GM21576 (cell line): ENCODE measurements at regions not wholly inside any gene's neighbourhood (a gene's known extent, or its start where the extent isn't known, plus 50 kb on each side); places are given as distances from the start of the nearest gene placed in this dataset.

ENCODE experiments used
- ATAC-seq: cut with Tn5 transposase; IDR thresholded peaks from one replicate; pipeline ENCODE4 v1.9.1; 2021; ENCODE audit warnings: mild to moderate bottlenecking, moderate library complexity; ENCODE audit not compliant: unreplicated experiment

DNA sequence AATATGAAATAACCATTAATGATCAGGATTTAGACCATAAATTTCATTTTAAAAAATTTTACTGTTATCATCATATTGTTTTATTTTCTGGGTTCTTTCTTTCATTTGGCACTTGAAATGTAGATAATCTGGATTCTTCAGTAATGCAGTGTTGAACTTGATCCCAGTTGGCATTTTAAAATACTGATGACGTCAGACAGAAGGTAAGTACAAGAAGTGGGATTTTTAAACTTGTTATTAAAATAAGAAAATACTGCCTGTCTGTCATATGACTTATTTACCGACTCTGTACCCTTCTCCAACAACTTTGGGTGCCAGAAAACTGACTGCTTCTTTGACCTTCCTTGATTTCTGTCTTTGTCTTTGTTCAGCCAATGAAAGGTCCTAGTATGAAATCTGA lies 415.1 kb upstream of the NEGR1 start:
- ATAC-seq = no peak

DNA sequence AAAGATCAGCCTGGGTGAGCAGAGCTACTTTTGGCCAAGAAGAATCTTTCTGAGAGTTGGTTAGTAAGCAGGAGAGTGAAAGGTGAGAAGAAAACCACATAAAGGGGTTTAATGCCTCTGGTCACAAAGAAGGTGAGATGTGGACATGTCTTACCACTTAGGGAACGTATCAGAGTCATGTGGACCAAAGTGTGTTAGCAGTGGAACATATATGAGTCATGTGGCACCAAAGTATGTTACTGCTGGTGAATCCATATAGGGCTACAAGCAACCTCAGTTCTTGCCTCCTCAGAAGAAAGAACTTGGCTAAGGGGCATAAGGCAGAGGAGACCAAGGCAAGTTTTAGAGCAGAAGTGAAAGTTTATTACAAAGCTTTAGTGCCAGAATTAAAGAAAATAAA lies 411.6 kb upstream of the NEGR1 start:
- ATAC-seq = no peak

DNA sequence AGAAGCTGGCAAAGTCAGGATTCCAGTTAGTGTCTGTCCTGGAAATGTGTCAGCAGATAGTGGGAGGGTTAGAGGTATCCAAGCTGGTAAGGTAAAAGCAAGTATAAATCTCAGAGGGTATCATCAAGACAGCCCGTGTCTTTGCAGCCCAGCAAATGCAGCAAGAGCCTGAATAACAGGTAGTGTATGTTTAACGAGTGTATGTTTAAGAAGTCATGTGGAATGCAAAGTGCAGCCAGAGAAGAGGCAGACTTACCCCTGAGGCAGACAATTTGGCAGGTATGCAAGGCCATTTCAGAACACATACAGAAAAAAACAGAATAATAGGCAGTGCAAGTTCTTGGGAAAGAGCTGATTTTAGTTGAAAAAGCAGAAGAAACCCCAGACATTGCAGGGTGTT lies 411.0 kb upstream of the NEGR1 start:
- no peak for ATAC-seq

DNA sequence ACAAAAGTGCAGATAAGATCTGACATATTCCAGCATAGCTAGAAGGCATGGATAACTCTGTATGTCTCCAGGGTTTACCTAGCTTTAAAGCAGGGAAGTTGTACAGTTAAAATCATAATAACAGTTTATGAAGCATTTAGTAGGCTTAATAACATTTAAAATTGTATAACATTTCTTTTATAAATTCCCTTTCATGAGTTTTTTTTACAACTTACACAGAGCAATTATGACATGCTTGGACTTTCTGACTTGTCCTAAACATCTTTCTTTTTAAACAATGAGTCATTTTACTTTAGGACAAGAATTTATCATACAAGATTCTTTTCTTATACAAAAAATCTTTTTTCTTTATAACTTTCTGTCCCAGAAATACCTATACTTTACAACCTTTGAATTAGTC lies 408.5 kb upstream of the NEGR1 start:
- no peak for ATAC-seq

DNA sequence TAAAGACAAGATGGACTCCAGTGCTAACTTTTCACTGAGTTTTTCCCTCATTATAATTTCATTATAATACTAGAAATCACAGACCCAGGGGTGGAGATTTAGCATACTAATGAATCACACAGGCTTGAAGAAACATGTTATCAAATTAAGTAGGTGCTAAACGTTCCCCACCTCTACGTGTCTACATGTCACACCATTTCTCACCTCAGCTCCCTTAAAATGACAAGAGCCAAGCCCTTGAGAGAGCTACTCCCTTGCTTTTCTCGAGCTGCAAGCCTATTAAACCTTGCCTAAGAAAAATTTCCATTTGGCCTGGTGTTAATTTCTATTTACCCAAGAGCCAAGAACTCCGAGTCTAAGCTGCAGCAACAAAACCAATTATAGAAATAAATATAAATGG lies 396.3 kb upstream of the NEGR1 start:
- ATAC-seq = no peak

DNA sequence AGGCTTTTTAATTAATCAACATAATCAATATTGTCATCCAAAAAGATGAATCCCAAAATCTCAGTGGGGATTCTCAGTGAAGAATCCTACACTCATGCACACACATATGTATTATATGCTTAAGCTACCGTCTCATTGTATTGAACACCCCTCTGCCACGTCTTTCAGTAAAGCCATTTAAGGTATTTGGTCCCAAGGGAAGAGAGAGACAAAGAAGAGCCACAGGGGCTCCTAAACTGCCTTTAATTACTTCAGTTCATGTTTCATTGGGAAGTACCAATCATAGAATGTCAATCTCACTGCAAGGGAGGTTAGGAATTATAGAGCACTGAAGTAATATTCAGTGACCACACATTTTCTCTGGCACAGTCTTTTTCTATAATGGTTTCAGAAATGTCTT lies 388.6 kb upstream of the NEGR1 start:
- no peak for ATAC-seq

DNA sequence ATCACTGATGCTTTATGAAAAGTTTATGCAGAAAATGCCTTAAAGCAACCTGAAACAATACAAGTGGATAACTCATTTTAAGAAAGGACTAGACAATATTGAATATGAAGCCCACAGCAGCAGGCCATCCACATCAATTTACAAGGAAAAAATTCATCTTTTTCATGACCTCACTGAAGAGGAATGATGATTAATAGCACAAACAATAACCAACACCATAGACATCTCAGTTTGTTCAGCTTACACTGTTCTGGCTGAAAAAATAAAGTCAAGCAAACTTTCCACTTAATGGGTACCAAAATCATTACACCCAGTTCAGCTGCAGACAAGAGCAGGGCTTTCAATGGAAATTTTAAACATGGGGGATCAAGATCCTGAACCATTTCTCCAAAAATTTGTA lies 380.6 kb upstream of the NEGR1 start:
- no peak for ATAC-seq

DNA sequence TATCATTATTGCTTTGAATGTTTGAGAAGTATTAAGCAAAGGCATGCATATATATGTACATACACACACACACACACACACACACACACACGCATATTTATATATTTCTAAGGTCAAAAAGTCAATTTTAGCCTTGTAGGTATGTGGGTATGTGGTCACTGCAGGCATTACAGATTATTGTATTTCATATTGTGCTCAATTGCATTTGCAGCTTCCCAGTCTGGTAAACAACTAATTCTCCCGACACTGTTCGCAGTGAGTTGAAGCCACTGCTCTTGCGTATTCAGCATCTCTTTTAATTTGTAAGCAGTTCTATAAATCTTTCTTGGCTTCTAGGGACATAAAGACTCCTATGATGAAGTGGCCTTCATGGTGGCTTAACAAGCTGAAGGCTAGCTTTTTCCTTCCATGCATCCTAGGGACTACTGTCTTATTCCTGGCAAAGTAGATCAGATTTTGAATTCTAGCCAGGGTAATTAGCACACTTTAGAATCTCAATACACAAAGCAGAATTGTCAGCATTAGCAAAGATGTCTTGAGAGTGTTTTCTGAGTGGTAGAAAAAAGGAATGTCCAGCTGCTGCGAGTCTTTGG lies 368.6 kb upstream of the NEGR1 start:
- no peak for ATAC-seq

DNA sequence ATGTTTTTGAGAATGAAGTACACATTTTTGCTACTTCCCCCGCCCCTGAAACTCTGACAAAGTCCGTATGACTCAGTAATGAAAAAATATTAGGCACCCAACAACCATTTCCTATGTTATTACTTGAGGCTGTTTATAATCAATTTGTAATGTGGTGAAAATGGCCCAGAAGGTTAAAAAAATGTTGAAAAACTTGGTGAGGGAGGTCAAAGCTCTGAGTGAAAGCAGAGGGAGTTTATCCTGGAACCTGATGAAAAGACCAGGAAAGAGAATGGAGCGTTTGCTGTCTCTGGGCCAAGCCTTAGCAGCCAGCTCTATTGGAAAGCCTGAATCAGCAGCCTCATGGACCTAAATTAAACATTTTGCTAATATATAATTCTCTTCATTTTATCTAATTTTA lies 367.7 kb upstream of the NEGR1 start:
- ATAC-seq = no peak

DNA sequence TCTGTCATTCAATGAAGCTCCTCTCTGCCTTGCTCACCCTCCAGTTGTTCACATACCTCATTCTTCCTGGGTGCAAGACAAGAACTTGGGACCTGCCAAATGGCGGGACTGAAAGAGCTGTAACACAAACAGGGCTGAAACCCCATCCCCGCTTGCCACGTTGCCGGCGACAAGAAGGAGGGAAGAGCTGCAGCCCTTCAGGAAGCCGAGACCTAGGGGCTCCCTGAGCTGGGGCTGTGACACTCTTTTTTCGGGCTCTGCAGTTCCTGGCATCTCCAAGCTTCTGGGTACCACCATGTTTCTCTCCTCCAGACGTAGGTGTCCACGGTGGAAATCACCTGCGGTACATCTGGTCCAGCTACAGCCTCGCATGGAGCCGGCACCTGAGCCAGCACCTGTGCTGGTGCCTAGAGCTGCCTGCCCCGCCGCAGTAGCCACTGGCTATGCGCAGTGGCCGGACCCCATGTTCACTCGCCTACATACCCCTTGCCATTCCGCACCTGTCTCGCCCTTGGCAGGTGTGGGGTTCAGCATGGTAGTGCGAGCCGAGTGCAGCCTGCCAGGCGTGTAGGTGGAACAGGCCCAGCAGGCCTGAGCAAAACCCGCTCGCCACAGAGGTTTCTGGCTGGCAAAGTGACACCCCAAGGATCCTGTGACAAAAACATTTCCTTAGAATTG lies 367.0 kb upstream of the NEGR1 start:
- no peak for ATAC-seq

DNA sequence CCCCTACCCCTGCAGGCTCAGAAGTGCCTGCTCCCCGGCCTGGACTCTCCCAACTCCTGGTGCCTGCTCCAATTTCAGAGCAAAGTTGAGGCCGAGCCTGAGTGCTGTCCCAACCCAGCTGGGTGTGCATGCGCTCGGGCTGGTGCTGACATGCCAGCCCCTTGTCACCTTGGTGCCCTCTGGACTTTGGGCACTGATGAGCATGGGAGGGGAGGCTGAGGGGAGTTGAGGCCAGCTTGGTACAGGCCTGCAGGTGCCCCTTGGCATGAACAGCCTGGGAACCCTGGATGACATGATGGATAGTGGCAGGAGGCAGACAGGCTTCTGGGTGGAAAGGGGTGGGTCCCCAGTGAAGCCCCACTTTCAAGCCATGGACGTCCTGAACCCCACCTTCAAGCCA lies 366.1 kb upstream of the NEGR1 start:
- no peak for ATAC-seq

DNA sequence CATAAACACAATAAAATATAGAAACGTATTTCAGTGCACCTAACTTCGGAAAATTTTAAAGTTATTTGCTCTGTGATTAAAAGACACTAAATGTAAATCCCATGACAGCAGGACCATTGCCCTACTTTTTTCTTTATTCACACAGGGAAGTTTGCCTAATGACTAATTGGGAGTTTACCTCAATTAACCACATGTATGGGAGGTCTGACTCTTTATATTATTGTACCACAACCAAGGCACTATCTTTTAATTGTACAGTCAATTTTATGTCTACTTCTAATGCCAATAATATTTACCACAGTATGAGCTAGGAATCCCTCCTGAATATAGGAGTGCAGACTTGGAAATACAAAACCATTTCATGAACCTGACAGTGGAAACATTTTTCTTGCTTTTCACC lies 360.8 kb upstream of the NEGR1 start:
- ATAC-seq = no peak

DNA sequence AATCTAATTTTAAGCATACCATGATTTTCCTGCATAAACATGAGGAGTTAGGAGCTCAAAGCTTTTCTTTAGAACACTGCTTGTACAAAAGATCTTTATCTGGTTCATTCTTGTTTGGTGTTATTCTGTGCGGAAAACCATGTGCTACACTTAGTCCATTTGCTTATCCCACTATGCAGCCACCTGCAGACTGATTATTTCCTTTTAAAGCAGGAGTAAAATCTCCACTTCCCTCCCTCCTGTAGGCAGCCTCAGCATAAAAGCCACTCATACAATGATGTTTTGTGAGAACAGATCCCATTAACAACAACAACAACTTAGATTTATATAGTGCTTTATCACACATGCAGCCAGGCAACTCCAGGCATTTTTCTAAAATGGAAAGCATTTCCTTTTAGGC lies 355.3 kb upstream of the NEGR1 start:
- no peak for ATAC-seq

DNA sequence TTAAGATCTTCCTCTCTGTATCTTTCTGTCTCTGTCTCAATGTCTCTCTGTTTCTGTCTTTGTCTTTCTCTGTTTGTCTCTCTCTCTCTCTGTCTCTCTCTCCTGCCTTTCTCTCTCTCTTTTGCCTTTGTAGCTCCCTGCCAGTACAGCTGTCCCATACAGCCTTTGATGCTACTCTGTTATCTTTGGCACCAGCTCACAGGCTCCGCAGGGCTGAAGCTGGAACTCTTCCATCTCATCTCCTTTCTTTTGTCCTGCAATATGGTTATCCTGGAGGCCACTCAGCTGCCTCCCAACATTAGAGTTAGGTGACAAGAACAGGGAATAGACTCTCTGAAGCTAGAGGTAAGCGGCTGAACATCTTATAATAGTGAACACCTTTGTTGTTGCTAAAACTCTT lies 354.3 kb upstream of the NEGR1 start:
- no peak for ATAC-seq

DNA sequence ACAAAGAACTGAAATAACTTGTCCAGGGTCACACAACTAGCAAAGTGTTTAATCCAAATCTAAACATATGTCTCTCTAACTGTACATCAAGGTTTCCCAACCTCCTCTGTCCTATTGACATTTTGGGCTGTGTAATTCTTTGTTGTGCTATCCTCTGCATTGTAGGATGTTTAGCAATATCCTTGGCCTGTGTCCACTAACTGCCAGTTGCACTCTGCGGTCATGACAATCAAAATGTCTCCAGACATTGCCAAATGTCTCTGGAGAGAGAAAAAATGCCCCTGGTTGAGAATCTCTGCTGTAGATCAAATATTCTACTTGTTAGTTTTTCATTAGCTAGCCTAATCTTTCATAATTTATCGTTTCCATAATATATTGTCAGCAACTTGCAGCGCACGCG lies 353.4 kb upstream of the NEGR1 start:
- no peak for ATAC-seq

DNA sequence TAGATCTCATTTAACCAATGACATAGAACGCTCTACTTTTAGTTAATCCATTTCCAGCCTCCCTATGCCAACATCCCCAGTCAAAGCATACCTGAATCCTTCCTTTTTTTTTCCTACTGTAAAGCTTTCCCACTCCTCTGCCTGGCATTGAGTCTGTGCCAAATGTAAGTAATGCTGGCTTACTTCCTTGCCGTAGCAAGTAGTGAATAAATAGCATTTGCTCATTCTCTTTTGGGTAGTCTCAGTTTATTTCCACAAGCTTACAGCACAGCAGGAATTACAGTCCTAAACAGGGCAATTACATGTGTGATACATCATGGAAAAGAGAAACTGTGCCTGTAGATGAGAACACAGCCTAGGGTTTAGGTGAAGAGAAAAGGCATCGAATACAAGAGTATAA lies 352.6 kb upstream of the NEGR1 start:
- ATAC-seq = no peak

DNA sequence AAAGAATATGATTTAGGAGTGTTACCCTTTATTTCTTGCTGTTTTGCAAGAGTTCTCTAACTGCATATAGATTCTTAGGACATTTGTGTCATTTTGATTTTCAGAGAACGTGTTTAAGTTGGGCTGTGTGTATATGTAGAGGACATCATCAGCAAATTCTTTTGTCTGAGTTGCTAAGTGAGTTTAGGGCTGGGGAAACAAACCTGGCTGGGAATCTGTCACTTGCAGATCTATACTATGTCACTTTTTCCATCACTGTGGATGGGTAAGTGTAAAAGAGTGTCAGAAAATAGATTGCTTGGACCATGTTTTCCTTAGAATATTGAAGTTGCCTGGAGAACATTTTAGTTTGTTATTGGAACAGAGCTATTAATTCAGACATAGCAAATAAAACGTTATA lies 349.1 kb upstream of the NEGR1 start:
- ATAC-seq = no peak

DNA sequence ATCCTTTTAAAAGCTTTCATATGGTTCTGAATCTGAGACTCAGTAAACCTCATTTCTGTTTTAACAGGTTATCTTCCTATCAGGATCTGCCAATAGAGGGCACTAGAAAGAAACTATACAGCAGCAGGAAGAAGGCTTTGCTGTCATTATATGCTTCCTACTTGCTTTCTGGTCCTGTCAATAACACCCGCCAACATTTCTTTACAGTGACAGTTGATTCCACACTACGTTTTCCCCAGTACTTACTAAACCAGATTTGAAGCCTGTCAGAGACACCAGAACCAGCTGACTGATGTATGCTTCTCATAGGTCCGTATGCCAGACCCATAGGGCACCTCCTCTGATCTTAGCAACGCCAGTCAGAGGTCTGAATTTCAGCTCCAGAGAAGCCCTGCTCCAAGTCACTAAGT lies 341.0 kb upstream of the NEGR1 start:
- peak; percentile 84 for ATAC-seq

DNA sequence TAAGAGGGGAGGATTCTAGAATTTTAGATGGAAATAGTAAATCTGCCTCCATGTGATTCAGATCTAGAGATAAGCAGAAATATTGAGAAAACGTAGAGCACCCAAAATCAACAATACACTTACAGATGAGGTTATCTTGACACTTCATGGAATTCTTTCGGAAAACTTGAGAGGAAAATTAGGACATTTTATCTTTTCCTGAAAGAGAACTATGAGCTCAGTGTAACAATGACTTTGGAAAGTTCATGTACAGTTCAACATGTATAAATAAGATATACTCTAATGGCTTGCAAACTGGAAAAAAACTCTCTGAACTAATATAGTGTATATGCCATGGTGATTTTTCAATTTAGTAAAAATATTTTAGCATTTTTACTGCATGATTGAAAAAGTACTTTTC lies 338.1 kb upstream of the NEGR1 start:
- ATAC-seq = no peak

DNA sequence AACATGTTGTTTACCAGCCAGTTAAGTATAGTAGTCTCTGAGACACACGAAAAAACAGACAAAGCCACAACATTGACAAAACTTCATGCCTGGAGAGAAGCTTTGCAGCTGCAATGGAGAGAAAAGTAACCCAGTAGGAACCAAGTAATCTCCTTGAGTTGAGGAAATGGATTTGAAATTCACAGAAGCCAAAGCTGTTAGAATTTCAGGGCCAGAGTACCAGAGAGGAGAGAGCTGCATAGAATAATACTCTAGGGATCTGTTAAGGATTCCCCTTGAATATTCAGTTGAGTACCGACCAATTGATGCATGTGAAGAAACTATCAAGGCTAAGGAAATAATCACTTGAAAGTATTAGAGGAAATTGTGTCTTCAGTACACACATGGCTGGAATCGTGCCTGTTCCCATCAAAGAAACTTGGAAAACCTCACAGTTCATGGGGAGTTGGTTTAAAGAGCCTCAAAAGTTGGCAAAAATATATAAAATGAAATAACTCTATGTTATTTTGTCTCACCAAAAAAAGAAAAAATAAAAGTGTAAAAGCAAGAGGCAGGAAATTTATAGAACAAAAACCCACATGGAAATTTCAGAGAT lies 324.0 kb upstream of the NEGR1 start:
- ATAC-seq = no peak

DNA sequence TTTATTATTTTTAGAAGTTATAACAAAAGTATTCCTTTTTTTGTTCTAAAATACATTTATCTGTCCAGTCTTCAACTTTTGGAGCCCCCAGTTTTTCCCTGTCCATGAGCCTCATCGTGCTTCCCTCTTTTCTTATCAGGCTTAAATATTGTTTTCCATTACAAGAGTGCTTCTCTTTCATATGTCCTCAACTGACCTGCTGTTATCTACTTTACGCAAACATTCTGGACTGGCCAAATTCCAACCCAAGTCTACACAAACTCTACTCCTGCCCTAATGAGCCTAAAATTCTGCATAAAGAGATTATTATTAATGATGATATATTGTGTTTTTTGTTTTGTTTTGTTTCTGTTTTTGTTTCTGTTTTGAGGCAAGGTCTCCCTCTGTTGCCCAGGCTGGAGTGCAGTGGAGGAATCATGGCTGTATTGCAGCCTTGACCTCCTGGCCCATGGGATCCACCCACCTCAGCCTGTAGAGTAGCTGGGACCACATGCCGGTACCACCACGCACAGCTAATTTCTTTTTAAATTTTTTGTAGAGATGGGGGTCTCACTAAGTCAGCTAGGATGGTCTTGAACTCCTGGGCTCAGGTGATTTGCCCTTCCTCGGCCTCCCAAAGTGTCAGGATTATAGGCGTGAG lies 318.8 kb upstream of the NEGR1 start:
- ATAC-seq = no peak

DNA sequence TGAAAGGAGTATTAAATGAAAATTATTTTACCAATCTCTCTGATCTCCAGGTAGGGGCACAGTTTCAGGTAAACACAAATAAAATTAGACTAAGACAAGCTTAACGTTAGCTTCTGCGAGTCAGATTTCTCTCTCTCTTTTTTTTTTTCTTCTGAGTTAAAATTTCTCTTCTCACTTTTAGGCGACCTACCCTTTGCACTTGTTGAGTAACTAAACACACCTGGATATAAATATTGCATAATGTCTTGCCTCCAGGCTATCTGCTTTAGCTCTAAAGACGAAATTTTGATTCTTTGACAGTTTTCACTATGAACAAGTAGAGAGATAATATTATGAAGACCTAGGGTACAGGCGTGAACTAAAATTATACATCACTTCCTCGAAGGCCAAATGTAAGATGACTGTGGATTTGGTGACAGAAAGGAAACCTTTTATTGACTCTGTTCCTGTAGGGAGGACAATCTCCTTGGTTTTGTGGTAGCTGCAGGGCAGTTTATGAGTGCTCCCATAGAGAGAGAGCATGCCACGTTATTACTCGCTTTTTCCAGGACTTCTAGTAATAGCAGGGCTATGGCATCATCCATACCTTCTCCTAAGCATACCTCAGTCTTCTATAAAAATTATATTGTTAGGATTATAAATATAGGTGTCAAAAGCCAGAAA lies 303.8 kb upstream of the NEGR1 start:
- ATAC-seq = no peak
